Mucosa of descending colon (tissue), 3 donors: ENCODE measurements at regions not wholly inside any gene's neighbourhood (a gene's known extent, or its start where the extent isn't known, plus 50 kb on each side); places are given as distances from the start of the nearest gene placed in this dataset.

Source experiments
- ATAC-seq: fragments of 200-7000 bp; cut with Tn5 transposase; one replicate; pipeline ENCODE4 v1.9.1; 2020; ENCODE audit warnings: mild to moderate bottlenecking, moderate library complexity
- DNase-seq, 3 donors: peaks; one replicate each; pipeline ENCODE4 v3.0.0-alpha.2; 2020
- H3K36me3 ChIP-seq: fragments of 200-600 bp; one replicate; pipeline ENCODE4 v1.8.0; 2021; ENCODE audit warnings: low read depth, mild to moderate bottlenecking
- H3K4me1 ChIP-seq: fragments of 200-600 bp; one replicate; pipeline ENCODE4 v1.8.0; 2021; ENCODE audit warnings: low read depth, mild to moderate bottlenecking
- H3K4me3 ChIP-seq: fragments of 200-600 bp; one replicate; pipeline ENCODE4 v1.8.0; 2021; ENCODE audit warnings: mild to moderate bottlenecking
- H3K9me3 ChIP-seq: fragments of 200-600 bp; one replicate; pipeline ENCODE4 v1.8.0; 2021; ENCODE audit warnings: mild to moderate bottlenecking
- CTCF ChIP-seq: fragments of 200-600 bp; IDR thresholded peaks from one replicate; pipeline ENCODE4 v1.8.0; 2022; ENCODE audit warnings: antibody characterized with exemption, mild to moderate bottlenecking
- intact Hi-C, 2 donors: fragments of 100-400 bp; cut with DNase I in 1 of 2; cut with micrococcal nuclease in 1 of 2; formaldehyde crosslinking; loops; one replicate each; pipeline versions ENCODE4 v1.11.0 to v1.11.1; 2022; cut with DNase I, micrococcal nuclease
- donor health status: DM: no; HTN: no; CAD: no; lungs with moderate emphysema.
- donor health status: DM: no; HTN: no; CAD: no.
- donor health status: DM: no; HTN: yes; CAD: no.

GRCh38 chr5:20610681-20611080, 622.7 kb upstream of the CDH18 start:
- ATAC-seq: no peak
- H3K4me3 ChIP-seq: no peak overlapping the region
- no peak for TF ChIP-seq CTCF
- H3K4me1 ChIP-seq: no peaks in the 10 kb centered on the region
- intact Hi-C loops: no loop called here
- DNase-seq: no peak
- H3K36me3 ChIP-seq: no peaks in the 10 kb centered on the region
- peaks cover 28% of the 10 kb centered on the region for H3K9me3 ChIP-seq

DNA sequence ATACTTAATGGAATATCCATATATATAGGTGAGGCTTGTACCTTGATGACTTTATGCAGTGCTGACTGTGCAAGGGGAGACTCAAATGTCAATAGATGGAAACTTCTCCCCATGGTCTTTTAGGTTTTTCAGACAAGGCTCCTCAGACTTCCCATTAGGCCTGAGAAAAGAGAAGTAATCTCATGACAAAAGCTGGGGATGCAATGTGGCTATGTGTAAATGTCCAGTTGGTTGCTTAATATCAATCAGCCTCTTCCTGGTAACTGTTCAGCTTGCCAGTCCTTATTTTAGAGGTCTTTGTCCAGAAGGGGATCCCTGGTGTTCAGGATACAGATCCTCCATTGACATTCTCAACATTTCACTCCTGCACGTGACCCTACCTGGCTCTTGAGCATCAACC, 621.1 kb upstream of the CDH18 start:
- ATAC-seq: no peak
- TF ChIP-seq CTCF: no peak

GRCh38 chr5:20608567-20608966, 620.6 kb upstream of the CDH18 start:
- no peak for DNase-seq
- intact Hi-C loops: no loop called here
- no peak for TF ChIP-seq CTCF
- no peak for ATAC-seq
- Histone ChIP-seq H3K9me3 (peaks cover 21% of the 10 kb centered on the region), H3K4me3 (no peak overlapping the region), H3K36me3 (no peaks in the 10 kb centered on the region), H3K4me1 (no peaks in the 10 kb centered on the region)

More for the DNA sequence above, 621.1 kb upstream of the CDH18 start:
- no peak overlapping the region for H3K4me3 ChIP-seq
- H3K4me1 ChIP-seq: no peaks in the 10 kb centered on the region
- peaks cover 25% of the 10 kb centered on the region for H3K9me3 ChIP-seq
- H3K36me3 ChIP-seq: no peaks in the 10 kb centered on the region
- DNase-seq: no peak
- intact Hi-C loops: no loop called here

DNA sequence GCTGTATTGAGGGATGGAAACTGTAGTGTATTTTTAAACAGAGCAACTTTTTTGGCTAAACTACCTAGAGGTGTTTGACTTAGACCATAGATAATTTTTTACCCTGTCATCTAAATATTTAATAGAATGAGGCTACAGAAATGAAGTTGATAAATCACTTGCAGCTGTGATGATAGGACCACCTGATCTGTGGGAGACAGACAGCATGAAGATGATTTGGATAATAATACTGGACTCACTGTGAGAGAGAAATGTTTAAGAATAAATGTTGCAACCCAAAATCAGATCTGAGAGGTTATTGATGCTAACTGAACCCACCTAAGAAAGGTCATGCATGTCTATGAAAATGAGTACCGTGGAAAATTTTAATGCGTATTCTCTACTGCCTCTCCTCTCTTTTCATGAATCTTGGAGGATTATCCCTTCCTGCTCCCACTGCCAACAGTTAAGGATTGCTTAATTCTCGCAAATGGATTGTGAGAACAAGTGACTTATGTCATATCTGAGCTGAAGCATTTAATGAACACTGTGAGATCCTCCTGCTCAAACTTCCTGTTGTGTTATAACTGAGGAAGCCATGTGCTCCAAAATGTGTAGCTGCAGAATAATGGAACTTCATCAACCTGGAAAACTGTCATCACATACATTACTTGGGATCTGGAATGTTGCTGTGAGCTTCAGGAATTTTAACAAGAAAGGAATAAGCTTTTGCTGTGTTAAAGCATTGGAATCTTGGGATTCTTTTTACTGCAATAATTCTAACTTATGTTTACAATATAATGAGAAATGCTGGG, 617.9 kb upstream of the CDH18 start:
- intact Hi-C loops: no loop called here
- ATAC-seq: no peak
- DNase-seq: no peak

DNA sequence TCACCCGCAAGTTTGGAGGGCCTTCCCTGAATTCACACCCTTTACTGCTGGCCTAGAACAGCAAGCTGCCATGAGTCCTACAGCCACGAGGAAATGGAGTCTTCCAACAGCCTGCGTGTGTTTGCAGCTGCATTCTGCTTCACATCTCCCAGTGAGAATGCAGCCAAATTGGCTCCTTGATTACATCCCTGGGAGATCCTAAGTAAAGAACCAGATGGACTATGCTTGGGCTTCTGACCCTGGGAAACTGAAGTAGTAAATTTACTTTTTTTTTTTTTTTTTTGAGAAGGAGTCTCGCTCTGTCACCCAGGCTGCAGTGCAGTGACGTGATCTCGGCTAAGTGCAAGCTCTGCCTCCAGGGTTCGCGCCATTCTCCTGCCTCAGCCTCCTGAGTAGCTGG, 617.0 kb upstream of the CDH18 start:
- Histone ChIP-seq H3K36me3 (no peaks in the 10 kb centered on the region), H3K9me3 (peaks cover 22% of the 10 kb centered on the region), H3K4me3 (no peak overlapping the region), H3K4me1 (no peaks in the 10 kb centered on the region)
- ATAC-seq (no peak), DNase-seq (no peak)
- TF ChIP-seq CTCF: no peak
- intact Hi-C loops: no loop called here

More for the DNA sequence above, 617.9 kb upstream of the CDH18 start:
- no peak for TF ChIP-seq CTCF
- Histone ChIP-seq H3K4me1 (no peaks in the 10 kb centered on the region), H3K9me3 (peaks cover 22% of the 10 kb centered on the region), H3K4me3 (no peak overlapping the region), H3K36me3 (no peaks in the 10 kb centered on the region)

DNA sequence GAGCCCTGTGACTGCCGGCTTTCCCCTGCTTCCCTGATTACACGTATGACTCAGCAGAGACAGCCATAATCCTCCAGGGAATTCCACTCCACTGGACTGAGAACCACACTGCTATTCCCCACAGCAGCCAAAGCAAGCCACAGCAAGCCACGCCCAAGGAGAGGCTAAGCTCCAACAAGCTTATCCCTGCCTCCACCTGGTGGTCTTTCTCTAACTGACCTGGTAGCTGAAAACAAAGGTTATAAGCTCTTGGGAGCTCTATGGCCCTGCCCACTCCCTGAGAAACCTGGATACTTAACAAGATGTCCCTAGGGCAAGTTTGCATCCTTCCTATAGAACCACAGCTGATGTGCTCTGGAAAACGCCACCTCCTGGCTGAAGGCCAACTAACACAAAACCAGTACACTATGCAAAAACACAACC, 613.7 kb upstream of the CDH18 start:
- intact Hi-C loops: no loop called here

More for the DNA sequence above, 613.7 kb upstream of the CDH18 start:
- TF ChIP-seq CTCF: no peak
- no peak overlapping the region for H3K4me3 ChIP-seq
- peaks cover 31% of the 10 kb centered on the region for H3K9me3 ChIP-seq
- H3K36me3 ChIP-seq: no peaks in the 10 kb centered on the region
- no peaks in the 10 kb centered on the region for H3K4me1 ChIP-seq
- ATAC-seq: no peak
- no peak for DNase-seq
